OCI-LY3 (cell line): ENCODE measurements at regions not wholly inside any gene's neighbourhood (a gene's known extent, or its start where the extent isn't known, plus 50 kb on each side); places are given as distances from the start of the nearest gene placed in this dataset.

Source experiments
- EZH2phosphoT487 ChIP-seq: fragments of 200-600 bp; shearing (Covaris generic); IDR thresholded peaks from 2 replicates; pipeline ENCODE4 v1.6.1; 2018; ENCODE audit warnings: antibody characterized with exemption, mixed run types, low read depth
- TF ChIP-seq, protein P1 (sequence below): fragments of 200-600, 300-600 bp; sonication (generic); IDR thresholded peaks from 2 replicates; pipeline ENCODE4 v1.5.1; 2014; ENCODE audit warnings: antibody characterized with exemption, low read length, low read depth

DNA sequence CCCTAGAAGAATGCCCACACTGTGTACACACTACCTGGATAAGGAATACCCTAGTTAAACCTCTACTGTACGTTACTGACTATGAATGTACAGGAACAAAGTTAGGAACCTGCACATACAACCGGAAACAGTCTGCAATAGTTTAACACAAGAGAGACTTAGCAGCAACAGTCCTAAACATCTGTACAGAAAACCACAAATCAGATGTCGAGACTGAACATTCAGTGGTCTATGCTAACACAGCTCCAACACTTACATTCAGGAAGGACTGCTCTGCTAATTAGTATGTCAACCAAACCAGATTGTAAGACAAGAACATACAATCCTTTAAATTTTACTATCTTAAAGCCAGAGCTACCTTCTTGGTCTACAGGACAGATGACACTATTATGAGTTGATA, 104.9 kb downstream of the ZNF429 start:
- TF ChIP-seq, protein P1, sequence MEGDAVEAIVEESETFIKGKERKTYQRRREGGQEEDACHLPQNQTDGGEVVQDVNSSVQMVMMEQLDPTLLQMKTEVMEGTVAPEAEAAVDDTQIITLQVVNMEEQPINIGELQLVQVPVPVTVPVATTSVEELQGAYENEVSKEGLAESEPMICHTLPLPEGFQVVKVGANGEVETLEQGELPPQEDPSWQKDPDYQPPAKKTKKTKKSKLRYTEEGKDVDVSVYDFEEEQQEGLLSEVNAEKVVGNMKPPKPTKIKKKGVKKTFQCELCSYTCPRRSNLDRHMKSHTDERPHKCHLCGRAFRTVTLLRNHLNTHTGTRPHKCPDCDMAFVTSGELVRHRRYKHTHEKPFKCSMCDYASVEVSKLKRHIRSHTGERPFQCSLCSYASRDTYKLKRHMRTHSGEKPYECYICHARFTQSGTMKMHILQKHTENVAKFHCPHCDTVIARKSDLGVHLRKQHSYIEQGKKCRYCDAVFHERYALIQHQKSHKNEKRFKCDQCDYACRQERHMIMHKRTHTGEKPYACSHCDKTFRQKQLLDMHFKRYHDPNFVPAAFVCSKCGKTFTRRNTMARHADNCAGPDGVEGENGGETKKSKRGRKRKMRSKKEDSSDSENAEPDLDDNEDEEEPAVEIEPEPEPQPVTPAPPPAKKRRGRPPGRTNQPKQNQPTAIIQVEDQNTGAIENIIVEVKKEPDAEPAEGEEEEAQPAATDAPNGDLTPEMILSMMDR = no peak
- no peak for TF ChIP-seq EZH2phosphoT487
